HEK293 (cell line): ENCODE measurements at regions not wholly inside any gene's neighbourhood (a gene's known extent, or its start where the extent isn't known, plus 50 kb on each side); places are given as distances from the start of the nearest gene placed in this dataset.

Experiments
- CTCF ChIA-PET: fragments of 350-600 bp; formaldehyde crosslinking; extraction: SDS; loops from one replicate; lab custom pipeline; 2021; ENCODE audit warnings: antibody characterized with exemption; lab: Yijun Ruan, JAX
- POLR2A ChIA-PET: fragments of 300-600 bp; formaldehyde crosslinking; extraction: SDS; loops from one replicate; lab custom pipeline; 2020; ENCODE audit warnings: antibody characterized with exemption, inconsistent platforms; lab: Yijun Ruan, JAX
- H3K27ac ChIP-seq: fragments of 200-500 bp; sonication (Bioruptor generic); 2 replicates; pipeline ENCODE4 v1.5.1; 2014; ENCODE audit warnings: low read depth, low read length, control low read depth, inconsistent platforms; ENCODE audit errors: extremely low read depth
- H3K36me3 ChIP-seq, 2 experiments: fragments of 200-500 bp in 1 of 2; sonication (Bioruptor generic) in 1 of 2; 1 replicate in 1 of 2; 2 replicates in 1 of 2; pipeline ENCODE4 v1.5.1; 2014 to 2017; ENCODE audit warnings: inconsistent platforms in 2 of 2, low read length in 2 of 2; ENCODE audit not compliant: control insufficient read depth in 2 of 2, insufficient read depth in 1 of 2
- H3K4me1 ChIP-seq: fragments of 200-500 bp; sonication (Bioruptor generic); 2 replicates; pipeline ENCODE4 v1.5.1; 2014; ENCODE audit warnings: mild to moderate bottlenecking, low read length, inconsistent platforms; ENCODE audit not compliant: control insufficient read depth, insufficient read depth
- H3K4me3 ChIP-seq: 2 replicates; pipeline ENCODE4 v1.5.1; 2011; ENCODE audit warnings: low read depth, mild to moderate bottlenecking, control low read depth, low read length, moderate library complexity
- H3K9me3 ChIP-seq: fragments of 200-500 bp; sonication (Bioruptor generic); 2 replicates; pipeline ENCODE4 v1.5.1; 2014; ENCODE audit warnings: low read depth, low read length, inconsistent platforms; ENCODE audit not compliant: control insufficient read depth, insufficient read depth
- EGR2 ChIP-seq: fragments of 450-650 bp; formaldehyde crosslinking; IDR thresholded peaks from 2 replicates; pipeline ENCODE4 v1.5.1; 2016; ENCODE audit warnings: low read depth, missing biosample characterization, missing genetic modification characterization
- FEZF1 ChIP-seq: fragments of 450-650 bp; formaldehyde crosslinking; IDR thresholded peaks from 2 replicates; pipeline ENCODE4 v1.5.1; 2016; ENCODE audit warnings: missing biosample characterization, missing genetic modification characterization
- OVOL3 ChIP-seq: fragments of 450-650 bp; formaldehyde crosslinking; IDR thresholded peaks from 2 replicates; pipeline ENCODE4 v1.5.1; 2016; ENCODE audit warnings: missing biosample characterization, missing genetic modification characterization
- SP2 ChIP-seq: fragments of 450-650 bp; formaldehyde crosslinking; IDR thresholded peaks from 2 replicates; pipeline ENCODE4 v1.5.1; 2016; ENCODE audit warnings: missing biosample characterization, missing genetic modification characterization
- ZNF174 ChIP-seq: fragments of 450-650 bp; formaldehyde crosslinking; IDR thresholded peaks from 2 replicates; pipeline ENCODE4 v1.5.0; 2017; ENCODE audit warnings: missing biosample characterization, mild to moderate bottlenecking, missing genetic modification characterization
- ZNF335 ChIP-seq: fragments of 450-650 bp; formaldehyde crosslinking; conservative IDR thresholded peaks from 2 replicates; pipeline ENCODE4 v1.5.1; 2016; ENCODE audit warnings: missing biosample characterization, missing genetic modification characterization
- ZNF621 ChIP-seq: fragments of 450-650 bp; formaldehyde crosslinking; IDR thresholded peaks from 2 replicates; pipeline ENCODE4 v1.5.1; 2017; ENCODE audit warnings: missing biosample characterization, missing genetic modification characterization
- ZNF626 ChIP-seq: fragments of 450-650 bp; sonication (Bioruptor Pico); formaldehyde crosslinking; IDR thresholded peaks from 2 replicates; pipeline ENCODE4 v1.5.1; 2018; ENCODE audit warnings: missing biosample characterization, missing genetic modification characterization, inconsistent platforms
- ZNF660 ChIP-seq: fragments of 450-650 bp; IDR thresholded peaks from 2 replicates; pipeline ENCODE4 v1.5.1; 2018; ENCODE audit warnings: missing biosample characterization, mild to moderate bottlenecking, missing genetic modification characterization
- ZNF670 ChIP-seq: fragments of 450-650 bp; formaldehyde crosslinking; IDR thresholded peaks from 2 replicates; pipeline ENCODE4 v1.5.1; 2016; ENCODE audit warnings: missing biosample characterization, missing genetic modification characterization, low read depth
- TF ChIP-seq, protein P1 (sequence below): fragments of 450-650 bp; formaldehyde crosslinking; IDR thresholded peaks from 2 replicates; pipeline ENCODE4 v1.5.1; 2016; ENCODE audit warnings: missing biosample characterization, missing genetic modification characterization
- TF ChIP-seq, protein P2 (sequence below): fragments of 450-650 bp; formaldehyde crosslinking; conservative IDR thresholded peaks from 2 replicates; pipeline ENCODE4 v1.5.1; 2016; ENCODE audit warnings: low read depth, missing biosample characterization, missing genetic modification characterization
- TF ChIP-seq, protein P3 (sequence below): fragments of 450-650 bp; formaldehyde crosslinking; IDR thresholded peaks from 2 replicates; pipeline ENCODE4 v1.5.1; 2016; ENCODE audit warnings: missing biosample characterization, missing genetic modification characterization
- TF ChIP-seq, protein P4 (sequence below): fragments of 450-650 bp; formaldehyde crosslinking; IDR thresholded peaks from 2 replicates; pipeline ENCODE4 v1.5.1; 2016; ENCODE audit warnings: missing biosample characterization, missing genetic modification characterization
- TF ChIP-seq, protein P5 (sequence below): fragments of 450-650 bp; formaldehyde crosslinking; IDR thresholded peaks from 2 replicates; pipeline ENCODE4 v1.5.1; 2016; ENCODE audit warnings: missing biosample characterization, missing genetic modification characterization
- TF ChIP-seq, protein P6 (sequence below): fragments of 450-650 bp; formaldehyde crosslinking; IDR thresholded peaks from 2 replicates; pipeline ENCODE4 v1.5.1; 2017; ENCODE audit warnings: missing biosample characterization, mild to moderate bottlenecking, missing genetic modification characterization, moderate library complexity

DNA sequence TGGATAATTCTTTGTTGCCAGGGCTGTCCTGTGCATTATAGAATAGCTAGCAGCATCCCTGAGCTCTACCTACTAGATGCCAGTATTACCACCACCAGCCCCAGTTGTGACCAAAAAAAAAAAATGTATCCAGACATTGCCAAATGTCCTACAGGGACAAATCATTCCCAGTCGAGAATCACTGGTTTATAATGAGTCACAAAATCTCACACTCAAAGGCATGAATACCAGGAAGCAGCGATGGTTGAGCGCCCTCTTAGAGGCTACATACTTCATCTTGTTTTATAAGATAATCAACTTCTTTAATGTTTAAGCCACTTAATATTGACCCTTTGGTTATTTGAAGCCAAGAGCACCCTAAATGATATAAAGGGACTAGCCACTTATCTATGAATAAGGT, 297.3 kb downstream of the DHX15 start:
- ChIA-PET CTCF (interaction anchor here (0.6 kb wide), 1 partner anchor 1426 kb away, joined by 5 read pairs; no protein-coding TSS in a partner anchor), POLR2A (no interaction called here)
- no peaks in the 10 kb centered on the region for H3K36me3 ChIP-seq
- H3K9me3 ChIP-seq: no peaks in the 10 kb centered on the region
- no peak overlapping the region for H3K4me3 ChIP-seq
- no peak overlapping the region for H3K27ac ChIP-seq
- TF ChIP-seq FEZF1 (tag by site-specific recombination) (no peak), ZNF660 (tag by site-specific recombination) (no peak), ZNF621 (no peak), ZNF670 (tag by site-specific recombination) (no peak), OVOL3 (tag by site-specific recombination) (no peak), SP2 (tag by site-specific recombination) (no peak), EGR2 (tag by site-specific recombination) (no peak), ZNF174 (tag by site-specific recombination) (no peak), ZNF335 (no peak), ZNF626 (no peak)
- TF ChIP-seq, protein P1, sequence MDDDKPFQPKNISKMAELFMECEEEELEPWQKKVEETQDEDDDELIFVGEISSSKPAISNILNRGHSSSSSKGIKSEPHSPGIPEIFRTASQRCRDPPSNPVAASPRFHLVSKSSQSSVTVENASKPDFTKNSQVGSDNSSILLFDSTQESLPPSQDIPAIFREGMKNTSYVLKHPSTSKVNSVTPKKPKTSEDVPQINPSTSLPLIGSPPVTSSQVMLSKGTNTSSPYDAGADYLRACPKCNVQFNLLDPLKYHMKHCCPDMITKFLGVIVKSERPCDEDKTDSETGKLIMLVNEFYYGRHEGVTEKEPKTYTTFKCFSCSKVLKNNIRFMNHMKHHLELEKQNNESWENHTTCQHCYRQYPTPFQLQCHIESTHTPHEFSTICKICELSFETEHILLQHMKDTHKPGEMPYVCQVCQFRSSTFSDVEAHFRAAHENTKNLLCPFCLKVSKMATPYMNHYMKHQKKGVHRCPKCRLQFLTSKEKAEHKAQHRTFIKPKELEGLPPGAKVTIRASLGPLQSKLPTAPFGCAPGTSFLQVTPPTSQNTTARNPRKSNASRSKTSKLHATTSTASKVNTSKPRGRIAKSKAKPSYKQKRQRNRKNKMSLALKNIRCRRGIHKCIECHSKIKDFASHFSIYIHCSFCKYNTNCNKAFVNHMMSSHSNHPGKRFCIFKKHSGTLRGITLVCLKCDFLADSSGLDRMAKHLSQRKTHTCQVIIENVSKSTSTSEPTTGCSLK: no peak
- TF ChIP-seq, protein P2, sequence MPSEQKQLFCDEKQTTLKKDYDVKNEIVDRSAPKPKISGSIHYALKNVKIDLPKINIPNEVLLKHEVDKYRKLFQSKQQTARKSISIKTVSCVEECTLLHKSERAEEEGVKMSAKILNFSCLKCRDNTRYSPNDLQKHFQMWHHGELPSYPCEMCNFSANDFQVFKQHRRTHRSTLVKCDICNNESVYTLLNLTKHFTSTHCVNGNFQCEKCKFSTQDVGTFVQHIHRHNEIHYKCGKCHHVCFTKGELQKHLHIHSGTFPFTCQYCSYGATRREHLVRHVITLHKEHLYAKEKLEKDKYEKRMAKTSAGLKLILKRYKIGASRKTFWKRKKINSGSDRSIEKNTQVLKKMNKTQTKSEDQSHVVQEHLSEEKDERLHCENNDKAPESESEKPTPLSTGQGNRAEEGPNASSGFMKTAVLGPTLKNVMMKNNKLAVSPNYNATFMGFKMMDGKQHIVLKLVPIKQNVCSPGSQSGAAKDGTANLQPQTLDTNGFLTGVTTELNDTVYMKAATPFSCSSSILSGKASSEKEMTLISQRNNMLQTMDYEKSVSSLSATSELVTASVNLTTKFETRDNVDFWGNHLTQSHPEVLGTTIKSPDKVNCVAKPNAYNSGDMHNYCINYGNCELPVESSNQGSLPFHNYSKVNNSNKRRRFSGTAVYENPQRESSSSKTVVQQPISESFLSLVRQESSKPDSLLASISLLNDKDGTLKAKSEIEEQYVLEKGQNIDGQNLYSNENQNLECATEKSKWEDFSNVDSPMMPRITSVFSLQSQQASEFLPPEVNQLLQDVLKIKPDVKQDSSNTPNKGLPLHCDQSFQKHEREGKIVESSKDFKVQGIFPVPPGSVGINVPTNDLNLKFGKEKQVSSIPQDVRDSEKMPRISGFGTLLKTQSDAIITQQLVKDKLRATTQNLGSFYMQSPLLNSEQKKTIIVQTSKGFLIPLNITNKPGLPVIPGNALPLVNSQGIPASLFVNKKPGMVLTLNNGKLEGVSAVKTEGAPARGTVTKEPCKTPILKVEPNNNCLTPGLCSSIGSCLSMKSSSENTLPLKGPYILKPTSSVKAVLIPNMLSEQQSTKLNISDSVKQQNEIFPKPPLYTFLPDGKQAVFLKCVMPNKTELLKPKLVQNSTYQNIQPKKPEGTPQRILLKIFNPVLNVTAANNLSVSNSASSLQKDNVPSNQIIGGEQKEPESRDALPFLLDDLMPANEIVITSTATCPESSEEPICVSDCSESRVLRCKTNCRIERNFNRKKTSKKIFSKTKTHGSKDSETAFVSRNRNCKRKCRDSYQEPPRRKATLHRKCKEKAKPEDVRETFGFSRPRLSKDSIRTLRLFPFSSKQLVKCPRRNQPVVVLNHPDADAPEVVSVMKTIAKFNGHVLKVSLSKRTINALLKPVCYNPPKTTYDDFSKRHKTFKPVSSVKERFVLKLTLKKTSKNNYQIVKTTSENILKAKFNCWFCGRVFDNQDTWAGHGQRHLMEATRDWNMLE (tag by site-specific recombination): no peak
- TF ChIP-seq, protein P3, sequence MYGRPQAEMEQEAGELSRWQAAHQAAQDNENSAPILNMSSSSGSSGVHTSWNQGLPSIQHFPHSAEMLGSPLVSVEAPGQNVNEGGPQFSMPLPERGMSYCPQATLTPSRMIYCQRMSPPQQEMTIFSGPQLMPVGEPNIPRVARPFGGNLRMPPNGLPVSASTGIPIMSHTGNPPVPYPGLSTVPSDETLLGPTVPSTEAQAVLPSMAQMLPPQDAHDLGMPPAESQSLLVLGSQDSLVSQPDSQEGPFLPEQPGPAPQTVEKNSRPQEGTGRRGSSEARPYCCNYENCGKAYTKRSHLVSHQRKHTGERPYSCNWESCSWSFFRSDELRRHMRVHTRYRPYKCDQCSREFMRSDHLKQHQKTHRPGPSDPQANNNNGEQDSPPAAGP: no peak
- TF ChIP-seq, protein P4, sequence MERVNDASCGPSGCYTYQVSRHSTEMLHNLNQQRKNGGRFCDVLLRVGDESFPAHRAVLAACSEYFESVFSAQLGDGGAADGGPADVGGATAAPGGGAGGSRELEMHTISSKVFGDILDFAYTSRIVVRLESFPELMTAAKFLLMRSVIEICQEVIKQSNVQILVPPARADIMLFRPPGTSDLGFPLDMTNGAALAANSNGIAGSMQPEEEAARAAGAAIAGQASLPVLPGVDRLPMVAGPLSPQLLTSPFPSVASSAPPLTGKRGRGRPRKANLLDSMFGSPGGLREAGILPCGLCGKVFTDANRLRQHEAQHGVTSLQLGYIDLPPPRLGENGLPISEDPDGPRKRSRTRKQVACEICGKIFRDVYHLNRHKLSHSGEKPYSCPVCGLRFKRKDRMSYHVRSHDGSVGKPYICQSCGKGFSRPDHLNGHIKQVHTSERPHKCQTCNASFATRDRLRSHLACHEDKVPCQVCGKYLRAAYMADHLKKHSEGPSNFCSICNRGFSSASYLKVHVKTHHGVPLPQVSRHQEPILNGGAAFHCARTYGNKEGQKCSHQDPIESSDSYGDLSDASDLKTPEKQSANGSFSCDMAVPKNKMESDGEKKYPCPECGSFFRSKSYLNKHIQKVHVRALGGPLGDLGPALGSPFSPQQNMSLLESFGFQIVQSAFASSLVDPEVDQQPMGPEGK (tag by site-specific recombination): no peak
- TF ChIP-seq, protein P5, sequence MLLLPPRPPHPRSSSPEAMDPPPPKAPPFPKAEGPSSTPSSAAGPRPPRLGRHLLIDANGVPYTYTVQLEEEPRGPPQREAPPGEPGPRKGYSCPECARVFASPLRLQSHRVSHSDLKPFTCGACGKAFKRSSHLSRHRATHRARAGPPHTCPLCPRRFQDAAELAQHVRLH (tag by site-specific recombination): no peak
- TF ChIP-seq, protein P6, sequence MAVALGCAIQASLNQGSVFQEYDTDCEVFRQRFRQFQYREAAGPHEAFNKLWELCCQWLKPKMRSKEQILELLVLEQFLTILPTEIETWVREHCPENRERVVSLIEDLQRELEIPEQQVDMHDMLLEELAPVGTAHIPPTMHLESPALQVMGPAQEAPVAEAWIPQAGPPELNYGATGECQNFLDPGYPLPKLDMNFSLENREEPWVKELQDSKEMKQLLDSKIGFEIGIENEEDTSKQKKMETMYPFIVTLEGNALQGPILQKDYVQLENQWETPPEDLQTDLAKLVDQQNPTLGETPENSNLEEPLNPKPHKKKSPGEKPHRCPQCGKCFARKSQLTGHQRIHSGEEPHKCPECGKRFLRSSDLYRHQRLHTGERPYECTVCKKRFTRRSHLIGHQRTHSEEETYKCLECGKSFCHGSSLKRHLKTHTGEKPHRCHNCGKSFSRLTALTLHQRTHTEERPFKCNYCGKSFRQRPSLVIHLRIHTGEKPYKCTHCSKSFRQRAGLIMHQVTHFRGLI: no peak
- H3K4me1 ChIP-seq: no peaks in the 10 kb centered on the region
